SK-N-SH treated with all-trans-retinoic acid at 6 μM for 48 hours (cell line): ENCODE measurements at regions not wholly inside any gene's neighbourhood (a gene's known extent, or its start where the extent isn't known, plus 50 kb on each side); places are given as distances from the start of the nearest gene placed in this dataset.

Experiments used
- ATAC-seq: fragments of 200-7000 bp; cut with Tn5 transposase; 3 replicates; pipeline ENCODE4 v1.9.1; 2020; ENCODE audit warnings: mild to moderate bottlenecking, moderate library complexity
- ARNTL ChIP-seq: fragments of 450-650 bp; formaldehyde crosslinking; IDR thresholded peaks from 2 replicates; pipeline ENCODE4 v1.5.0; 2020; ENCODE audit warnings: low read depth, mild to moderate bottlenecking, moderate library complexity, borderline replicate concordance
- BACH2 ChIP-seq: fragments of 250-450 bp; sonication (Bioruptor Pico); IDR thresholded peaks from 2 replicates; pipeline ENCODE4 v1.9.0; 2021; ENCODE audit warnings: mild to moderate bottlenecking, borderline replicate concordance
- CSDC2 ChIP-seq: fragments of 250-450 bp; sonication (Bioruptor Pico); IDR thresholded peaks from 2 replicates; pipeline ENCODE4 v1.5.0; 2020; ENCODE audit warnings: mild to moderate bottlenecking, moderate library complexity
- ESRRG ChIP-seq: fragments of 250-450 bp; sonication (Bioruptor Pico); IDR thresholded peaks from 2 replicates; pipeline ENCODE4 v1.6.1; 2021; ENCODE audit warnings: mild to moderate bottlenecking
- GLIS3 ChIP-seq: fragments of 250-450 bp; sonication (Bioruptor Pico); IDR thresholded peaks from 2 replicates; pipeline ENCODE4 v1.5.0; 2020; ENCODE audit warnings: mild to moderate bottlenecking, moderate library complexity
- ISL1 ChIP-seq: fragments of 250-450 bp; sonication (Bioruptor Pico); IDR thresholded peaks from 2 replicates; pipeline ENCODE4 v2.1.2; 2022; ENCODE audit warnings: mild to moderate bottlenecking, moderate library complexity
- OSR1 ChIP-seq: fragments of 250-450 bp; sonication (Bioruptor Pico); IDR thresholded peaks from 2 replicates; pipeline ENCODE4 v1.8.0; 2022; ENCODE audit warnings: moderate library complexity, mild to moderate bottlenecking, inconsistent platforms
- PPARA ChIP-seq: fragments of 250-450 bp; sonication (Bioruptor Pico); IDR thresholded peaks from 2 replicates; pipeline ENCODE4 v1.5.0; 2020; ENCODE audit warnings: mild to moderate bottlenecking, borderline replicate concordance
- RARB ChIP-seq: fragments of 250-450 bp; sonication (Bioruptor Pico); IDR thresholded peaks from 2 replicates; pipeline ENCODE4 v1.8.0; 2021; ENCODE audit warnings: mild to moderate bottlenecking, moderate library complexity
- SNAI2 ChIP-seq: fragments of 250-450 bp; sonication (Bioruptor Pico); IDR thresholded peaks from 2 replicates; pipeline ENCODE4 v1.5.0; 2020; ENCODE audit warnings: mild to moderate bottlenecking, moderate library complexity
- TCF4 ChIP-seq: fragments of 250-450 bp; sonication (Bioruptor Pico); IDR thresholded peaks from 2 replicates; pipeline ENCODE4 v1.8.0; 2021; ENCODE audit warnings: mild to moderate bottlenecking, moderate library complexity, borderline replicate concordance
- TOX ChIP-seq: fragments of 250-450 bp; sonication (Bioruptor Pico); IDR thresholded peaks from 2 replicates; pipeline ENCODE4 v1.8.0; 2021; ENCODE audit warnings: mild to moderate bottlenecking, moderate library complexity, borderline replicate concordance
- ZC3H10 ChIP-seq: fragments of 250-450 bp; sonication (Bioruptor Pico); IDR thresholded peaks from 2 replicates; pipeline ENCODE4 v1.5.1; 2021; ENCODE audit warnings: mild to moderate bottlenecking, moderate library complexity
- ZFP3 ChIP-seq: fragments of 250-450 bp; sonication (Bioruptor Pico); IDR thresholded peaks from 2 replicates; pipeline ENCODE4 v1.5.0; 2020; ENCODE audit warnings: mild to moderate bottlenecking, moderate library complexity
- ZFP30 ChIP-seq: fragments of 450-650 bp; formaldehyde crosslinking; IDR thresholded peaks from 2 replicates; pipeline ENCODE4 v1.5.0; 2022; ENCODE audit warnings: mild to moderate bottlenecking, moderate library complexity
- ZNF565 ChIP-seq: fragments of 450-650 bp; formaldehyde crosslinking; conservative IDR thresholded peaks from 2 replicates; pipeline ENCODE4 v1.5.0; 2020; ENCODE audit warnings: low read depth, mild to moderate bottlenecking, moderate library complexity
- ZNF70 ChIP-seq: fragments of 450-650 bp; formaldehyde crosslinking; IDR thresholded peaks from 2 replicates; pipeline ENCODE4 v1.5.0; 2020; ENCODE audit warnings: mild to moderate bottlenecking, moderate library complexity
- ZNF8 ChIP-seq: fragments of 450-650 bp; formaldehyde crosslinking; IDR thresholded peaks from 2 replicates; pipeline ENCODE4 v1.5.0; 2020; ENCODE audit warnings: mild to moderate bottlenecking, moderate library complexity
- TF ChIP-seq, protein P1 (sequence below): fragments of 250-450 bp; sonication (Bioruptor Pico); IDR thresholded peaks from 2 replicates; pipeline ENCODE4 v1.8.0; 2021; ENCODE audit warnings: low read depth, mild to moderate bottlenecking, moderate library complexity, borderline replicate concordance
- TF ChIP-seq, protein P2 (sequence below): fragments of 250-450 bp; sonication (Bioruptor Pico); IDR thresholded peaks from 2 replicates; pipeline ENCODE4 v1.5.1; 2021; ENCODE audit warnings: mild to moderate bottlenecking, moderate library complexity
- TF ChIP-seq, protein P3 (sequence below): fragments of 250-450 bp; sonication (Bioruptor Pico); IDR thresholded peaks from 2 replicates; pipeline ENCODE4 v1.5.1; 2020; ENCODE audit warnings: low read depth, mild to moderate bottlenecking, moderate library complexity
- TF ChIP-seq, protein P4 (sequence below): fragments of 250-450 bp; sonication (Bioruptor Pico); IDR thresholded peaks from 2 replicates; pipeline ENCODE4 v1.5.0; 2020; ENCODE audit warnings: mild to moderate bottlenecking, moderate library complexity

DNA sequence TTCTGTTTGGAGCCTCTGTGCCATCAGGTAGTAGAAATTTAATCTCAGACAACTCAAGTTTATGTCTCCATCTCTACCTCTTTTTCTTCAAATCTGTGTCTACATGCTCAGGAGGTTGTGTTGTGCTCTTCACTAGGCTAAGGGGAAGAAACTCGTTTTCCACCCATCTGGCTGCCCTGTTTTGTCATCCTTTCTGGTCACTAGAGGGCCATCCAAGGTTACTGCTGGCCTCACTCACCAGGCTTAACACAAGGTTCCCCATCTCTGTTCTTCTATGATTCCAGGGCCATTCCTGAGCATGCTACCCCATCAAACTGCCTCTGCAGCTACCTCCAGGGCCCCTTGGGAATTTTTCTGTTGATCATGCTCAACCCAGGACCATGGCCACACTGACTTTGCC, 213.3 kb upstream of the FBXL7 start (continued):
- TF ChIP-seq ZFP30 (CRISPR knock-in tag), result no peak
- TF ChIP-seq, all 23 proteins: peak for 0

GRCh38 chr5:15285901-15286583, 213.9 kb upstream of the FBXL7 start:
- no peak for TF ChIP-seq GLIS3 (CRISPR knock-in tag)
- TF ChIP-seq TCF4 (CRISPR knock-in tag), result no peak
- peak; percentile 63 for ATAC-seq

DNA sequence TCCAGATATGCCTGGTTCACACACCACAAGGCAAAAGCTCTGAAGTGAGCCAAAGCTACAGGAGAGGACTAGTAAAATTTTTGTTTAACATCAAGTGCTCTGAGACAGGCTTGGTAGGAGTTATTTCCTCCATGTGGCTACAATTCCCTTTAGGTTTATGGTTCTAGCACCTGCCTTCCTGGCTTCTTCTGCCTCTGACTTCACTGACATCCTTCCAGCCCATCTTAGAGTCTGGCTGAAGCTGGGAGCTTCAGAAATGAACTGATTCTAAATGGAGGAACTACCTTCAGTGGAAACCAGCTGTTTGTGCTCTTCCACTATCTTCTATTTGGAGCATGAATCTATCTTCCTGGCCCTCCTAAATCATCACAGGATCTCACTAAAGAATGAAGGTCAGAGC, 215.3 kb upstream of the FBXL7 start:
- TF ChIP-seq RARB (CRISPR knock-in tag) (no peak), ZFP30 (CRISPR knock-in tag) (no peak), SNAI2 (CRISPR knock-in tag) (no peak), ZNF8 (no peak), ZNF70 (CRISPR knock-in tag) (no peak), ARNTL (CRISPR knock-in tag) (no peak), PPARA (CRISPR knock-in tag) (no peak), OSR1 (CRISPR knock-in tag) (no peak), BACH2 (CRISPR knock-in tag) (no peak), TCF4 (CRISPR knock-in tag) (no peak), GLIS3 (CRISPR knock-in tag) (no peak), ZC3H10 (CRISPR knock-in tag) (no peak), ESRRG (CRISPR knock-in tag) (no peak)
- TF ChIP-seq, protein P1, sequence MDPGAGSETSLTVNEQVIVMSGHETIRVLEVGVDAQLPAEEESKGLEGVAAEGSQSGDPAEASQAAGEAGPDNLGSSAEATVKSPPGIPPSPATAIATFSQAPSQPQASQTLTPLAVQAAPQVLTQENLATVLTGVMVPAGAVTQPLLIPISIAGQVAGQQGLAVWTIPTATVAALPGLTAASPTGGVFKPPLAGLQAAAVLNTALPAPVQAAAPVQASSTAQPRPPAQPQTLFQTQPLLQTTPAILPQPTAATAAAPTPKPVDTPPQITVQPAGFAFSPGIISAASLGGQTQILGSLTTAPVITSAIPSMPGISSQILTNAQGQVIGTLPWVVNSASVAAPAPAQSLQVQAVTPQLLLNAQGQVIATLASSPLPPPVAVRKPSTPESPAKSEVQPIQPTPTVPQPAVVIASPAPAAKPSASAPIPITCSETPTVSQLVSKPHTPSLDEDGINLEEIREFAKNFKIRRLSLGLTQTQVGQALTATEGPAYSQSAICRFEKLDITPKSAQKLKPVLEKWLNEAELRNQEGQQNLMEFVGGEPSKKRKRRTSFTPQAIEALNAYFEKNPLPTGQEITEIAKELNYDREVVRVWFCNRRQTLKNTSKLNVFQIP, result no peak
- TF ChIP-seq, protein P2, sequence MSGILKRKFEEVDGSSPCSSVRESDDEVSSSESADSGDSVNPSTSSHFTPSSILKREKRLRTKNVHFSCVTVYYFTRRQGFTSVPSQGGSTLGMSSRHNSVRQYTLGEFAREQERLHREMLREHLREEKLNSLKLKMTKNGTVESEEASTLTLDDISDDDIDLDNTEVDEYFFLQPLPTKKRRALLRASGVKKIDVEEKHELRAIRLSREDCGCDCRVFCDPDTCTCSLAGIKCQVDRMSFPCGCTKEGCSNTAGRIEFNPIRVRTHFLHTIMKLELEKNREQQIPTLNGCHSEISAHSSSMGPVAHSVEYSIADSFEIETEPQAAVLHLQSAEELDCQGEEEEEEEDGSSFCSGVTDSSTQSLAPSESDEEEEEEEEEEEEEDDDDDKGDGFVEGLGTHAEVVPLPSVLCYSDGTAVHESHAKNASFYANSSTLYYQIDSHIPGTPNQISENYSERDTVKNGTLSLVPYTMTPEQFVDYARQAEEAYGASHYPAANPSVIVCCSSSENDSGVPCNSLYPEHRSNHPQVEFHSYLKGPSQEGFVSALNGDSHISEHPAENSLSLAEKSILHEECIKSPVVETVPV (CRISPR knock-in tag), result no peak
- TF ChIP-seq, protein P3, sequence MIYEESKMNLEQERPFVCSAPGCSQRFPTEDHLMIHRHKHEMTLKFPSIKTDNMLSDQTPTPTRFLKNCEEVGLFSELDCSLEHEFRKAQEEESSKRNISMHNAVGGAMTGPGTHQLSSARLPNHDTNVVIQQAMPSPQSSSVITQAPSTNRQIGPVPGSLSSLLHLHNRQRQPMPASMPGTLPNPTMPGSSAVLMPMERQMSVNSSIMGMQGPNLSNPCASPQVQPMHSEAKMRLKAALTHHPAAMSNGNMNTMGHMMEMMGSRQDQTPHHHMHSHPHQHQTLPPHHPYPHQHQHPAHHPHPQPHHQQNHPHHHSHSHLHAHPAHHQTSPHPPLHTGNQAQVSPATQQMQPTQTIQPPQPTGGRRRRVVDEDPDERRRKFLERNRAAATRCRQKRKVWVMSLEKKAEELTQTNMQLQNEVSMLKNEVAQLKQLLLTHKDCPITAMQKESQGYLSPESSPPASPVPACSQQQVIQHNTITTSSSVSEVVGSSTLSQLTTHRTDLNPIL (CRISPR knock-in tag), result no peak

GRCh38 chr5:15283076-15283475, 216.9 kb upstream of the FBXL7 start:
- ATAC-seq, result no peak
- TF ChIP-seq PPARA (CRISPR knock-in tag) (no peak), ZFP3 (CRISPR knock-in tag) (no peak), ISL1 (CRISPR knock-in tag) (no peak), ZNF565 (no peak), BACH2 (CRISPR knock-in tag) (no peak), ZFP30 (CRISPR knock-in tag) (no peak), TOX (no peak), RARB (CRISPR knock-in tag) (no peak), CSDC2 (no peak), ESRRG (CRISPR knock-in tag) (no peak), ZC3H10 (CRISPR knock-in tag) (no peak), ZNF8 (no peak)
- TF ChIP-seq, protein P4, sequence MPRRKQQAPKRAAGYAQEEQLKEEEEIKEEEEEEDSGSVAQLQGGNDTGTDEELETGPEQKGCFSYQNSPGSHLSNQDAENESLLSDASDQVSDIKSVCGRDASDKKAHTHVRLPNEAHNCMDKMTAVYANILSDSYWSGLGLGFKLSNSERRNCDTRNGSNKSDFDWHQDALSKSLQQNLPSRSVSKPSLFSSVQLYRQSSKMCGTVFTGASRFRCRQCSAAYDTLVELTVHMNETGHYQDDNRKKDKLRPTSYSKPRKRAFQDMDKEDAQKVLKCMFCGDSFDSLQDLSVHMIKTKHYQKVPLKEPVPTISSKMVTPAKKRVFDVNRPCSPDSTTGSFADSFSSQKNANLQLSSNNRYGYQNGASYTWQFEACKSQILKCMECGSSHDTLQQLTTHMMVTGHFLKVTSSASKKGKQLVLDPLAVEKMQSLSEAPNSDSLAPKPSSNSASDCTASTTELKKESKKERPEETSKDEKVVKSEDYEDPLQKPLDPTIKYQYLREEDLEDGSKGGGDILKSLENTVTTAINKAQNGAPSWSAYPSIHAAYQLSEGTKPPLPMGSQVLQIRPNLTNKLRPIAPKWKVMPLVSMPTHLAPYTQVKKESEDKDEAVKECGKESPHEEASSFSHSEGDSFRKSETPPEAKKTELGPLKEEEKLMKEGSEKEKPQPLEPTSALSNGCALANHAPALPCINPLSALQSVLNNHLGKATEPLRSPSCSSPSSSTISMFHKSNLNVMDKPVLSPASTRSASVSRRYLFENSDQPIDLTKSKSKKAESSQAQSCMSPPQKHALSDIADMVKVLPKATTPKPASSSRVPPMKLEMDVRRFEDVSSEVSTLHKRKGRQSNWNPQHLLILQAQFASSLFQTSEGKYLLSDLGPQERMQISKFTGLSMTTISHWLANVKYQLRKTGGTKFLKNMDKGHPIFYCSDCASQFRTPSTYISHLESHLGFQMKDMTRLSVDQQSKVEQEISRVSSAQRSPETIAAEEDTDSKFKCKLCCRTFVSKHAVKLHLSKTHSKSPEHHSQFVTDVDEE (CRISPR knock-in tag), result no peak

More for the DNA sequence above, 215.3 kb upstream of the FBXL7 start:
- no peak for ATAC-seq
